Inflammatory macrophage treated with lipopolysaccharide for 4 hours (primary cell): ENCODE measurements at regions not wholly inside any gene's neighbourhood (a gene's known extent, or its start where the extent isn't known, plus 50 kb on each side); places are given as distances from the start of the nearest gene placed in this dataset.

ENCODE experiments used
- DNase-seq: peaks from one replicate; pipeline ENCODE4 v3.0.0-alpha.2; 2020

DNA sequence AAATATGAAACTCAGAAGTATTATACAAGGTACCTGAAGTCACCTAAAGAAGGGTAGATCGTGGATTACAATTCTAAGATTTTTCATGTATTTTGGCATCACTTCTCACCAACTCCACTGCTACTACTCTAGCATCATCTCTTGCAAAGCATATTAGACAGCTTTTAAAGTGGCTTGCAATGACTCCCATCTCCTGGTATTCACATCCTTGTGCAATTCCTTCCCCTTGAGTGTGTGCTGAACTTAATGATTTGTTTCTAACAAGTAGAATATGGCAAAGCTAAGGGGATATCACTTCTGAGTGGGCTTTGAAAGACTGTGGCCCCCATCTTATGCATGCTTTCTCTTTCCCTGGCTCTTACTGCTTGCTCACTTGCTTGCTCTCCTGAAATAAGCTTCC lies 280.2 kb downstream of the SNX13 start:
- DNase-seq, result no peak

DNA sequence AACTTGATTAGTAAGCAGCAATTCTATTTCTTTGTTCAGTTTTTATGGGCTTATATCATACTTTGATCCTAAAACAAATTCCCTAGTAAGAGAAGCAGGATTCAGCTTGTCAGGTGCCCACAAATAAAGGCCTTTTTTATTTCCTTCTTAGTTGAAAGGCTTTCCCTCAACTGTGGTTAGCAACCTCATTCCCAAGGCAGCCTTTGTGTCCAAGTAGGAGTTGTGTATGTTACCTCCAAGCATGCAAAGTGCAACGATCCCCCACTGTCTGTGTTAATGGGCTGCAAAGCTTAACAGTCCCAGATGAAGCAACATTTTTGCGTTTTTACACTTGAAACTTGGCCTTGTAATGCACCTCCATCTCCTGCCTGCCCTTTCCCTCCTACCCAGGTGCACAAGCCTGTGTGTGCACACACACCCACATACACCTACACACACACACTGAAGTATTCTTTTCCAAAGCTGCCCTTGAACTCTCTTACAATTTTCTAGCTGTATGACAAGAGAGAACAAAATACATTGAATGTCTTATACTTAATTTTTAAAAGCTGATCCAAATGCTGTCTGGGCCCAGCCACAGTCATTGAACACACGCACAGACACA lies 278.2 kb downstream of the SNX13 start:
- DNase-seq, result no peak

DNA sequence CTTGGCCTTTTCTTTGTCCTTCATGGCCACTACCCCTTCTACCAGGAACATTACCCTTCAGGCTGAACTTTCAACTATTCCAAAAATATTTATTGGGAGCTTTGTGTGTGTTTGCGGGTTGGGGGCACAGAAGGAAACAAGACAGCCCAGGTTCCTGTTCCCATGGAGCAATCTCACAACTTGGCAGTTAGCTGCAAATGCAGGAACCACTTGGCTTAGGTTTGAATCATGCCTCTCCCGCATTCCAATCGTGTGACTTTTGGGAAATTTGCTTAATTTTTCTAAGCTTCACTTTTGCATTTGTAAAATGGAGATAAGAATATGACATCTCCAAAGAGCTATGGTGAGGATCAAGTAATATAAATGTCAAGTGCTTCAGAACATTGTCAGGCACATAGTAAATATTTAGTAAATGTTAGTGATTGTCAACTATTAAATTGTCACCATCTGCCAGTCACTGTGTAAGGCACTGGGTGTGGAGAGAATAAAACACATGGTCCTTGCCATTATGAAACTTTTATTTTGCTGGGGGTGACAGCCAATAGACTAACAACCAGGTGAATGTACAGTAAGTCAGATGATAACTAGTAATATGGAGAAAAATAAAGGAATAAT lies 277.1 kb downstream of the SNX13 start:
- no peak for DNase-seq

DNA sequence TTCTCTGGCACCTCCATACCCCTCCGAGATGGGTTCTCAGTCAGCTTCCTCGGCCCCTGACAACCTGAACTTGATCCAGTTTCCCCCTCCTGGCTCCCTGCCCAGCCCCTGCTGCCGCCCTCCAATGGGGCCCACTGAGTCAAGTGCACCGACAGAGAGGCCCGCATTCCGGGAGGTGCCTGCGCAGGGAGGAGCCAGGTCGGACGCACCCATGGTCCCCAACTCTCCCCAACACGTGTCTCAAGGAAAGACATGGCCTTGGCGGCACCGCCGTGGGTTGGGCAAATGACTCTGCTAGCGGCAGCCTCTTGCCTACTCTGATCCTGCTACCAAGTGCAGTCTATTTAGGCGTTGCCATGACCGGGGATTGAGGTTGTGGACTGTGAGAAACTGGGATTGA lies 275.3 kb downstream of the SNX13 start:
- no peak for DNase-seq

DNA sequence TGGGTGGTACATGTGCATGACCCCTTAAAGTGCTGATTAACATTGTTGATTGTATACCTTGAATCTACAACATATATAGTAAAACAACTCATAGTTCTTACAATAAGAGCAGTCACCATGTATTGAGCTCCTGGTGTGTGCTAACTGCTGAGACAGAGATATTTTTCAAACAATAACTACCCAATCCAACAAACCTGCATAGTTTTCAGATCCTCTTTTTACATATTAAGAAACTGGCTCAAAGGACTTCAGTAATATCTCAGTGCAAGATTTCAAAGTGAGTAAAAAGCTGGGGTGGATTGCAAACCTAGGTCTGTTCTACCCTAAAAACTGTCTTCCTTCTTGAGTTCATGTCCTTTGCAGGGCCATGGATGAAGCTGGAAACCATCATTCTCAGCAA lies 272.2 kb downstream of the SNX13 start:
- DNase-seq, result peak; percentile 2

DNA sequence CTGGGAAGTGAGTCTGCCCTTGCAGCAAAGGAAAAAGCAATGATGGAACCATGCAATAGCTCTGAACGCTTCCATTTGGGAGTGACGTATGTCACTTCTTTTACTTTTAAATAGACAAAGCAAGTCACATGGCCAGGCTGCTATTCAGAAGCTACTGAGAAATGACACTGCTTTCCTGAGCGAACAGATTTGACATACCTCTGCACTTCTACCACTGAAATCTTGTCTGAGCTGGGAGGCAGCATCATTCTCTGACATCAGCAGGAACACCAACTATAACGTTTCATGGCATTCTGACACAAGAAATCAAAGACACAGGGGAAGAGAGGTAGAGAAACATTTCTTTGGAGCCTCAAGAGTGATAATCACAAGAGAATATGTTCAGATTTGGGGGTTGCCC lies 271.1 kb downstream of the SNX13 start:
- DNase-seq, result no peak

DNA sequence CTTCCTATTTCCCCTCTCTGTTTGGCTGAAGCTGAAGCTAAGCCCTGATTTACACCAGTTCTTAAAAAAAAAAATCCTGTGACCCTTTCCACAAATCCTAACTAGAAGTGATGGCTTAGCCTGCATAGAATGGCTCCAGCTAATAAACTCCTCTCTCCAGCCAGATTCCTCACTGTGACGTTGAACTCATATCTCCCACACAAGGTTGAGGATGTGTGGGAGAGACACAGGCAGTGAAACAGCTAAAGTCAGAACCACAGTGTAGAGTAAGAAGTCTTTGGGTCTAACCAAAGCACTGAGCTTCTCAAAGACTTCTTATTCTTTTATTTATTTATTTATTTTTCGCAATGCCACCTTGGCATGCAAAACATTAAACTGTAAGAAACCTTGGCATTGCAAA lies 268.3 kb downstream of the SNX13 start:
- peak; percentile 19 for DNase-seq

DNA sequence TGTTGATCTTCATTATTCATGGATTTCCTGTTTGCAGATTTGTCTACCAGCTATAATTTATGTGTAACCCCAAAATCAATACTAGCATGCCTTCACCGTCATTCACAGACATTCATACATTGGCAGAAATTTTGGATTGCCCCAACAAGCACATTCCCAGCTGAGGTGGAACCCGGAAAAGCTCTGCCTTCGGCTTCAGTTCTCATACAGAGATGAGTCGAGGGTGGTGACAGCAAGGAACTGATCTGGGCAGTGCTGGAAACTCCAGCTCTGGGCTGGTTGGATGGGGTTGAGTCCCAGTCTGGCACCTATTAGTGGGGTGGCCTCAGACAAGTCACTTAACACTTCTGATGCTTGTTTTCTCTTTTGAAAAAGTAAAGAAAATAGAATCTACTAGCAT lies 267.5 kb downstream of the SNX13 start:
- peak; percentile 10 for DNase-seq

DNA sequence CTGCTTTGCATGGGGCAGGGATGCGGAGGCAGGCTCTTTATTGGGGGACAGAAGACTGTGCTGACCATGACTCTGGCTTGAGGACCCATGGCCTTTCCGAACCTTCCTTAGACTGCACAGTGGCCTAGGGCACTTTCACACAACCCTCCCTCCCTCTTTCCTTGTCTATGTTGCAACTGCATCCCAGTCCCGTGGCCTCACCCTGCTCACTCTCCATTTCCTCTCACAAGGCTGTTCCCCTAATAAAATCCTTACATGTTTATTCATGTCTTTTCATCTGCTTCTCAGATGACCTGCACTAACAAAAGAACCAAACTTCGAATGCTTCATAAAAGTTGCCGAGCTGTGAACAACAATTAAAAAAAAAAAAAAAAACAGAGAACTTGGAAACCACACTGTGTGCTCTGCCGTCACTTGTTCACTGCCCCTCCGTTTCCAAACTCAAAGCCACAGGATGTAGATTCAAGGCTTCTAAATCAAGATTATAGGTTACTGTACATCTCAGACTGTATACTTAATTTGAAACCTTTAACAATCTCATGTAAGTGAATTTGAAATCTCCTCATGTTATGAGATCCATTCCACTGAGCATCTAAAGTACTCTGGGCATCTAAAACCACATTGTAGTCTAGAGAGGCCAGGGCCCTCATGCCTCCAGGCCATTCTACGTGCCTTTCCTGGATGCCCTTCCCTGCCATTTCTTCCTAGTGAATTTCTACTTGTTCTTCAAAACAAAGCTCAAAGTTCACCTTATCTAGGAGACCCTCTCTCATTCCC lies 265.9 kb downstream of the SNX13 start:
- peak; percentile 6 for DNase-seq

DNA sequence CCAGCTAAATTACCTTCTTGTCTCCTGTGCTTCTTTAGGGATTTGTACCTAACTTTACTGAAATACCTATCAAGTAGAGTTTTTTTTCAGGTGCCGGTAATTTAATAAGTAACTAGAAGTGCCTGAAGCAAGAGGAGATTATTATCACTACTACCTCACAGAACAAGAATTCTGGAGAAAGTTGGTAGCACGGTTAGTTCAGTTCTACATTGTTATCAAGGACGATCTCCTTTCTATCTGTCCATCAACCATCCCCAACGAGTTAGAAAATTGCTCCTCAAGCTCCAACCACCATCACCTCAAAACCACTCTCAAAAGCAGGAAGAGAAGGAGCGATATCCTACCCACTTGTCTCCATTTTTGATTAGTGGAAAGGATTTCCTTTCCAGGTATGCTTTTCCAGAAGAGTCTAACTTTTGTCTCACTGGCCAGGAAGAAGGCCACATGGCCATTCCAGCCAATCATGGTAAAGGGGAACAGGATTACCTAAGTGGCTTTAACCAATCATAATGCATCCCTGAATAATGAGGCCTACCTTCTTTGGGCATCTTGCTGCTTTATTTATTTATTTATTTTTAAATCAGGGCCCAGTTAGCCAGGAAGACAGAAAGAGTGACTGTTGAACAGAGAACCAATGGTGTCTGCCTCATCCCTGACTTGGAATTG lies 265.2 kb downstream of the SNX13 start:
- DNase-seq, result no peak

DNA sequence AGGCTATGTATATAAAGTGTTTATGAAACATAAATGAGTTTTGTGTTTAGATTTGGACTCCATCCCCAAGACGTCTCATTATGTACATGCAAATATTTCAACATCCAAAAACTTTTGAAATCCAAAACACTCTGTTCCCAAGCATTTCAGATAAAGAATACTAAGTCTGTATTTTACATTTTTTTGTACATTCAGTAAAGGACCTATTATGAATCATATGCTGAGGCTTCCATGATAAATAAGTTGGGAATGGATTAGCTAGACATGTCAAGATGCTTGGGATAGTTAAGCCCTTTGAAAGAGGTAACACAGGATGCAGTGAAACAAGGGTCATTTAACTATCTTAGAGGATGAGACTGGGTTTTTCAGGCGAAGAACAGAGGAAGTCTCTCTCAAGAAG lies 262.9 kb downstream of the SNX13 start:
- no peak for DNase-seq

DNA sequence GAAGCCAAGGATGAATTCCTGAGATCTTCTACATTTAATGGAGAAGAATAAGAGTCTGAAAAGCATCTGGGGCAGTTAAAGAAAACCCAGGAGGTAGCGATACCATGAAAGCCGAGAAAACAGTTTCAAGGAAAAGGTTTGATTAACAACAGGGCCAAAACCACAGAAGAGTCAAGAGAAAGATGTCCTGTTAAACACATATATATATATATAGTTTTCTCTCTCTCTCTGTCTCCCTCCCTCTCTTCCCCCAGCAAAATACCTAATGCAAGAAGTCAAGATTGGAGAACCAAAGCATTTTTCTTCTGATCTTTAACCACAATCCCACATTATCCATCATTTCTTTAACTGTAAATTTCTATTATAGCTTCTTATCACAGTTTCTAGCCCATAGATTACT lies 261.4 kb downstream of the SNX13 start:
- no peak for DNase-seq

DNA sequence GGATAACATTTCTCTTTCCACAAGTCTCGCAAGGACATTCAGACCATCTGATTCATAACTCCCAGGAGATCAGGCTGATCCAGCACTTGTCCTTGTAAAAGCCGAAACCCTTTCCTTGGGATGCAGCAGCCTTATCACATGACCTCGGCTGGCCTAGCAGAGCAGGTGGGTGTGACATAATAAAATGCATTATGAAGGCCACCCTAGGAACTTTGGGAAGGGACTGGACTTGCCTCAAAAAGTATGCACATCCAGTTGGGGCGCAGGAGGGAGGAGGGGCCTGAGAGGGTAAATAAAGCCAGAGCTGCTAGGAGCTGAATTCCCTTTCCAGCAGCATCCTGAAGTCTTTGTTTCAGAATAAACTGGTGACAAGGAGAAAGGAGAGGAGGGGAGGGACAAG lies 260.8 kb downstream of the SNX13 start:
- DNase-seq, result no peak

DNA sequence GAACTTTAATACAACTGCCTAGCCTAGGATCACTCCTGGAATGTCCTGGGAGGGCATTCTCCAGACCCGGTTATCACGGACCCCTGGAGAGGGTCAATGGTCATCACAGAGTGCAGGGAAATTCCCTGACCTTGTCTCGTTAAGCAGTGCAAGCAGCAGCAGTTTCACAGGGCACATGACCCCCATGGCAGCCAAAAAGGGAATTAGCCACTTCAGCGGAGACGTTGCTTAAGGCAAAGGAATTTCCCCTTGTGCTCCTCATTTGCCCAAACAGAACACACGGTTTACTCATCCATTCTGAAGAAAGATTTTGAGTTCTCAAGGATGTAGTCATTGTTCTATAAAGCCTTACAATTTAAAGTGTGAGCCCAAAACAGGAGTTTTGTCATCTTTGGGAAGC lies 260.3 kb downstream of the SNX13 start:
- DNase-seq, result peak; percentile 98

DNA sequence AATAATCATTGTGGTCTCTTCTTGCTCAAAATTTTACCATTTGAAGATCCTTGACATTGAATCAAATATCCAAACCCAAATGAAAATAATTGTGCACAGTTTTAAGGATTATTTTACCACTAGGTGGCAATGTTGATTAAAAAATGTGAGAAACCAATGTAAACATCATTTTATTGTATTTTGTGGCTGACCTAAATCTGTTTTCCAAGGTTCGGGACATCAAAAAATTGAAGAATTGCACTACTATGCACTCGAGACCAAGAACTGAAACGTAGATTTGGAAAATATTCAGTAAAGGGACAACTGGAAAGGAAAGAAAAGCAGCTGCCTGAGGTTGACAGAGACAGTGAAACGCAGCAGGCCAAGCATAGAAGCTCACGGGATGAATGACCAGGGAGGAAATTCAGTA lies 259.3 kb downstream of the SNX13 start:
- peak; percentile 61 for DNase-seq

DNA sequence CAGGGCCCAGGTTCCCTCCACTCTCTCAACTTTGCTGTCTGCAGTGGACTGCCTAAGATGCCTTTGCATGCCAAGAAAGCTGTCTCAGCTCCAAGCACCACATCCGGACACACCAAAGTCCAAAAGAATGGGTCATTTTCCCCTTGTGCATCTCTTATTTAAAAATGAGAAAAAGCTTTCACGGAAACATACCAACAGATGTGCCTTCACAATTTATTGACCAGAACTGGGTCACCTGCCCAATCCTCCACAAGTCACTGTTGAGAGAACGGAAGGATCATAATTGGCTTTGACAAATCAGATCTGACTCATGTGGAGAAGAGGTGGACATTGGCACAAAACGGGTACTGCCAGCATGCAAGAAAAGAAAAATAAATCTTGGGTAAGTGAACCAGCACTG lies 258.3 kb downstream of the SNX13 start:
- no peak for DNase-seq

DNA sequence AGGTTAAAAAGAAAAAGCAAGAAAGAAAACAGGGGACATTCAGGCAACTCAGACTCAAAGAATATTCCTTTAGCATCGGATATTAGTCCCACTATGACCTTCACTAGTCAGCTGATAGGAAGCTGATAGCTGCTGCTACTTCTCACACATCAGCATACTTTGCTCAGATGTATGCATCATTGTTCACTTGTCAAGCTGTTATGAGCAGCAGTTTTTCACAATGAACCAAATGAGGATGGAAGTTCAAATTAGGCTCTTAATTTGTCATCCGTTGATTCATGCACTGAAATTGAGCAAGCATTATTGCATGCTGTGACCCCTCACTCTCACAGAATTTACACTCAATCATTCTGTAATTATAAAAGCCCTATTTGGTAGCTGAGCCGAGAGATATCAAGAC lies 257.7 kb downstream of the SNX13 start:
- DNase-seq, result peak; percentile 3

DNA sequence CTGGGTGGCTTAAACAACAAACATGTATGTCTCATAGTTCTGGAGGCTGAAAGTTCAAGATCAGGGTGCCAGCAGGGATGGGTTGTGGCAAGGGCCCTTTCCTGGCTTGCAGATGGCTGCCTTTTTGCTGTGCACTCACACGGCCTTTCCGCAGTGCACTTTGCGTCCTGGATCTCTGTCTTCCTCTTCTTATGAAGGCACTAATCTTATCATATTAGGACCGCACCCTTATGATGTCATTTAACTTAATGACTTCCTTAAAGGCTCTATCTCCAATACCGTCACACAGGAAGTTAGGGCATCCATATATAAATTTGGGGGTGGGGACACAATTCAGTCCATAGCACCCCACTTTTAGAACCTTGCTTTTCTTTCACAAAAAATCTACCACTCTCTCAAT lies 255.2 kb downstream of the SNX13 start:
- peak; percentile 30 for DNase-seq

DNA sequence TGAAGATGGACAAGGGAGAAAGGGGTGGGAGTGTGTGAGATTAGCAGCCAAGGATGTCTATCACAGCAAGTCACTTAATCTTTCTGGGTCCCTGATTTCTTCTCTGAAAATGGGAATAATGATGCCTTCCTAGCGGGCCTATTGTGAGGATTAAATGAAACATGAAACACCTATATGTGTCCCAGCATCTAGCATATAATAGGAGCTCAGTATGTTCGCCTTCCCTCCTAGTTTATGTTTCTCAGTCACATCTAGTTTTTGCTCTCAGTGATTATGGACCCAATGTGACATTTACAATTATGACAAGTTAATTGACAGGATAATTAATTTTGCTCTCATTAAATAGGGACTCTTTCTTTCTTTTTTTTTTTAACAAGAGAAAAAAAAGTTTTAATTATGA lies 252.9 kb downstream of the SNX13 start:
- no peak for DNase-seq

DNA sequence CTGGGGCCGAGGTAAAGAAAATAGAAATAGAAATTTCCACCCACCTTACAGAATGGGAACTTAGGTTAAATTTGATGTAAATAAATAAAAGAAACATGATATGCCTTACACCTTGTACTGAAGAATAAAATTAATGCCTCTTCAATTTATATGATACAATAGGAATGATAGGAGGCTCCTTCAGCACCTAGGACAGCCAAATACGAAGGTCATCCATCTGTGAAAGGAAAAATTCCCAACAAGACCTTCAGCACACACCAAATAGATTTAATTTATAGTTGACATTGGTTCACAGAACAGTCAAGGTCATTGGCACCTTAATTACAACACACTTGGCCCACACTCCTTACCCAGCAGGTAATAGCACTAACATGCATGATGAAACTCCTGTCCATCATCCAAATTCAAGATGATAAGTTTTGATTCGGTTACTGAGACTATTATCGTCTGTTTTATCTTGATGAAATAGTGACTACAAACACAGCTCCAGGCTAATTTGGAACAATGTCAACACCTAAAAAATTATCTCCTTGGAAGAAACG lies 250.9 kb downstream of the SNX13 start:
- DNase-seq, result no peak

DNA sequence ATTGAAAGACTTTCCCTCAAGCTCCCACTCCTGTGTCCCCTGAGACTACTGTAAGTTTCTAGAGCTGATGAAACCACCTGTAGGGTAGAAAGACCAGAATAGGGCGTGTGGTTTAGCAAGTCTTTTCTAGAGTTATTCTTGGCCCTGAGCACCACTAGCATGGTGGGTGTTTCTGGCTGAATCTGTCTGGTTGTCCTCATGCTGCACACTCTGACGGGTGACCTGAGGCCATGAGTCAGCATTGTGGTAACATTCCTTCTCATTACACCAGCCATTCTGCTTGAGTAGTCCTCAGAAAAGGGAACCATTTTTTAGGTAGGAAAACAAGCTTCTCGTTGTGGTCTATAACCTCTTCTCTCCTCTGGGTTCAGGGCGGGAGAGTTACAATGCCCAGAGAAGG lies 250.3 kb downstream of the SNX13 start:
- peak; percentile 67 for DNase-seq

DNA sequence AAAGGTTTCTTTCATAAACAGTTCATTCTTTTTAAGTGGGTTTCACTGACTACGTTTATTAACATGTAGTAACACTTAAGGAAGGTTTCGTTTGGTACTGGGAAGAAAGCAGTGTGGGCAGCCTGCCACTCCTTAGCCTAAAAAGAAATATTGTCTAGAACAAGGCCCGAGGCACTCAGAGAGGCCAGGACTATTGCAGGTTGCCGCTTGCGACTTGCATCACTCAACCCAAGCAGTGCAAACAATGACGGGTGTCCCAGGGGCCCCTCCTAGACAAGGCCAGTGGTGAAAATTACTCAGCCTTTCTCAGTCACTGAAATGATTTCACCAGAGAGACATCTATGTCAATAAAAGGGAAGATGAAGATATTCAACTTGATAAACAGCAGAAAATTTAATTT lies 243.9 kb downstream of the SNX13 start:
- peak; percentile 23 for DNase-seq

DNA sequence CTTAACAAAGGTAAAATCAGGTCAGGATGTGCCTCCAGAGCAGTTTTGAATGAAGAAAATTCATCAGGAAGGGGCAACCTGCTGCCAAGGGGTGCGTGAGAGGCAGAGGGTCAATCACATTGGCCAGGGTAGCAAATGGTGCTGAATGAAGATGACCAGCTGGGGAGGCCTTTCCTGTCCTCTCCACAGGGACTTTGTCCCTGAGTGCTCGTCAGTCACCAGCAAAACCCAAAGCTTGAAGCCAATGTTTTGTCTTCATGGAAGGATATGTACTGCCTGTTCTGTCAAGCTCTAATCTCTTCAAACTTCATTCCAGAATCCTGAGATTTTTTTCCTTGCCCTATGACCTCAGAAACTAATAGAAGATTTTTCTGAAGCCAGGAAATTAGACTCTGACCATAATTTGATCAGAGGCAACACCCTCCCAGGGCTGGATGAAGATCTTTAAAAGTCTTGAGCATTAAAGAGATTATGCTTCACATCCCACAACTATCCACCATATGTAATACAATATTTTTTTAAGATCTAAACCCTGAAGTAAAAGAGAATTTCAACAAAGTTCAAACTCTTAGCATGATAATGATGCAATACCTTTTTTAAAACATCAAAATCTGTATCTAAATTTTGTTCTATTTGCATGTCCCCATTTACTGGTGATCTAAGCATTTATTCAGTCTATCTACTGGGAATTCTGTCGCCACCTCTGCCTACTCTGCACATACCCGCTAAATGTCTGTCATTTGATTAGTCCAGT lies 243.0 kb downstream of the SNX13 start:
- DNase-seq, result no peak
